ENCODE measurements at regions not wholly inside any gene's neighbourhood (a gene's known extent, or its start where the extent isn't known, plus 50 kb on each side); places are given as distances from the start of the nearest gene placed in this dataset.

- no peak for TF ChIP-seq CTCF (IDR thresholded peaks at IDR 0.05; ENCODE audit: low read depth, low read length)
- no peak for DNase-seq (ENCODE audit: extremely low read depth, low read depth)
Measured at GRCh38 chr10:83725567-83725966, 413.7 kb upstream of the GHITM start.

- DNase-seq (ENCODE audit: extremely low read depth, low read depth): no peak
- TF ChIP-seq CTCF (IDR thresholded peaks at IDR 0.05; ENCODE audit: low read depth, low read length): no peak
Measured at GRCh38 chr10:83734278-83734677, 405.0 kb upstream of the GHITM start.

- TF ChIP-seq CTCF (IDR thresholded peaks at IDR 0.05; ENCODE audit: low read depth, low read length): no peak
- DNase-seq (ENCODE audit: extremely low read depth, low read depth): no peak
Measured at GRCh38 chr10:83736008-83736407, 403.3 kb upstream of the GHITM start.

GRCh38 chr10:83750604-83751003, 388.7 kb upstream of the GHITM start:
- DNase-seq (ENCODE audit: extremely low read depth, low read depth): no peak
- no peak for TF ChIP-seq CTCF (IDR thresholded peaks at IDR 0.05; ENCODE audit: low read depth, low read length)

GRCh38 chr10:83753490-83753889, 385.8 kb upstream of the GHITM start:
- no peak for TF ChIP-seq CTCF (IDR thresholded peaks at IDR 0.05; ENCODE audit: low read depth, low read length)
- no peak for DNase-seq (ENCODE audit: extremely low read depth, low read depth)

- DNase-seq (ENCODE audit: extremely low read depth, low read depth): no peak
- TF ChIP-seq CTCF (IDR thresholded peaks at IDR 0.05; ENCODE audit: low read depth, low read length): no peak
Measured at GRCh38 chr10:83754857-83755256, 384.5 kb upstream of the GHITM start.

- no peak for TF ChIP-seq CTCF (IDR thresholded peaks at IDR 0.05; ENCODE audit: low read depth, low read length)
- no peak for DNase-seq (ENCODE audit: extremely low read depth, low read depth)
Measured at GRCh38 chr10:83760142-83760541, 379.2 kb upstream of the GHITM start.

All from AG09319 (cell line).